Endothelial cell of umbilical vein (primary cell): ENCODE measurements at regions not wholly inside any gene's neighbourhood (a gene's known extent, or its start where the extent isn't known, plus 50 kb on each side); places are given as distances from the start of the nearest gene placed in this dataset.

ENCODE experiments used
- BruUV-seq: library from RNA; stranded (reverse); fragments of 400-500 nt; replicated peaks from 2 replicates; lab custom pipeline; 2021; lab: Mats Ljungman, UMichigan
- CTCF ChIA-PET: fragments of 300-600, 350-600 bp; sonication (Branson Sonifier 250); formaldehyde crosslinking; loops from one replicate; lab custom pipeline; 2021; ENCODE audit warnings: antibody characterized with exemption, inconsistent platforms; lab: Charles Lee
- POLR2A ChIA-PET: fragments of 300-600, 350-600 bp; sonication (Branson Sonifier 250); formaldehyde crosslinking; loops from one replicate; lab custom pipeline; 2021; ENCODE audit warnings: antibody characterized with exemption, inconsistent platforms; lab: Charles Lee
- DNase-seq: peaks from one replicate; pipeline ENCODE4 v3.0.0-alpha.2; 2011; ENCODE audit warnings: low read depth, low spot score
- FAIRE-seq: peaks from 2 replicates; lab custom pipeline; 2011; peaks lifted over from hg19 to GRCh38; lab: Jason Lieb, UNC
- H2AFZ ChIP-seq: 2 replicates; pipeline ENCODE4 v1.6.0; 2012; ENCODE audit warnings: low read depth, low read length, control low read depth, inconsistent platforms
- H3K27ac ChIP-seq: 2 replicates; pipeline ENCODE4 v1.5.1; 2011; ENCODE audit warnings: low read depth, mild to moderate bottlenecking, control low read depth, low read length, moderate library complexity; ENCODE audit not compliant: insufficient read depth
- H3K27me3 ChIP-seq, 2 experiments: 2 replicates each; pipeline versions ENCODE4 v1.6.0 to v1.6.1; 2011; ENCODE audit warnings: low read length in 2 of 2, mixed read lengths in 1 of 2; ENCODE audit not compliant: control insufficient read depth in 2 of 2, insufficient read depth in 2 of 2
- H3K36me3 ChIP-seq, 2 experiments: 2 replicates in 1 of 2; 3 replicates in 1 of 2; pipeline ENCODE4 v1.5.1; 2011; ENCODE audit warnings: low read length in 2 of 2, mild to moderate bottlenecking in 1 of 2, moderate library complexity in 1 of 2; ENCODE audit not compliant: control insufficient read depth in 2 of 2, insufficient read depth in 2 of 2; ENCODE audit errors: extremely low read depth in 1 of 2
- H3K4me1 ChIP-seq: 3 replicates; pipeline ENCODE4 v1.5.1; 2011; ENCODE audit warnings: mild to moderate bottlenecking, low read length; ENCODE audit not compliant: control insufficient read depth, insufficient read depth; ENCODE audit errors: extremely low read depth
- H3K4me2 ChIP-seq: 2 replicates; pipeline ENCODE4 v1.6.1; 2011; ENCODE audit warnings: low read length, control low read depth, mixed read lengths; ENCODE audit not compliant: insufficient read depth
- H3K4me3 ChIP-seq, 3 experiments: fragments of 200-600 bp in 1 of 3; sonication (generic), shearing (Covaris generic) in 1 of 3; replicated peaks in 1 of 3; 2 replicates each; pipeline ENCODE4 v1.5.1; 2011 to 2016; ENCODE audit warnings: control low read depth in 3 of 3, low read length in 3 of 3, mild to moderate bottlenecking in 2 of 3, inconsistent platforms in 1 of 3, low read depth in 1 of 3, moderate library complexity in 1 of 3; ENCODE audit not compliant: insufficient read depth in 1 of 3
- H3K79me2 ChIP-seq: 2 replicates; pipeline ENCODE4 v1.6.0; 2012; ENCODE audit warnings: low read length, inconsistent platforms; ENCODE audit not compliant: control insufficient read depth, insufficient read depth
- H3K9ac ChIP-seq: replicated peaks from 2 replicates; pipeline ENCODE3; 2011; ENCODE audit warnings: low read length, control low read depth; ENCODE audit not compliant: insufficient read depth; ENCODE audit errors: extremely low read depth
- H3K9me1 ChIP-seq: replicated peaks from 3 replicates; pipeline ENCODE4 v1.6.0; 2011; ENCODE audit warnings: mild to moderate bottlenecking, low read length; ENCODE audit not compliant: control insufficient read depth, insufficient read depth; ENCODE audit errors: extremely low read depth
- H3K9me3 ChIP-seq: replicated peaks from 2 replicates; pipeline ENCODE4 v1.5.1; 2012; ENCODE audit warnings: low read length, inconsistent platforms; ENCODE audit not compliant: control insufficient read depth, insufficient read depth
- H4K20me1 ChIP-seq: replicated peaks from 2 replicates; pipeline ENCODE3; 2011; ENCODE audit warnings: mild to moderate bottlenecking, low read length; ENCODE audit not compliant: control insufficient read depth, insufficient read depth; ENCODE audit errors: extremely low read depth
- EZH2 ChIP-seq: IDR thresholded peaks from 2 replicates; pipeline ENCODE4 v1.6.1; 2012; ENCODE audit warnings: borderline replicate concordance, low read depth, mild to moderate bottlenecking, moderate library complexity, low read length, inconsistent platforms; ENCODE audit not compliant: severe bottlenecking
- FOS ChIP-seq: IDR thresholded peaks from 2 replicates; pipeline ENCODE4 v1.6.1; 2011; ENCODE audit warnings: mild to moderate bottlenecking, low read length, moderate library complexity, borderline replicate concordance; ENCODE audit not compliant: insufficient read depth
- GATA2 ChIP-seq: IDR thresholded peaks from 2 replicates; pipeline ENCODE4 v1.7.0; 2011; ENCODE audit warnings: low read depth, mild to moderate bottlenecking, moderate library complexity, mixed read lengths, low read length; ENCODE audit not compliant: insufficient read length, insufficient read depth
- JUN ChIP-seq: IDR thresholded peaks from 2 replicates; pipeline ENCODE4 v1.6.1; 2011; ENCODE audit warnings: borderline replicate concordance, low read depth; ENCODE audit not compliant: insufficient read length, insufficient read depth
- MYC ChIP-seq: IDR thresholded peaks from one replicate; pipeline ENCODE4 v1.6.1; 2011; ENCODE audit warnings: mild to moderate bottlenecking, low read depth, low read length
- POLR2A ChIP-seq: IDR thresholded peaks from 2 replicates; pipeline ENCODE4 v1.6.1; 2012; ENCODE audit warnings: low read depth, mild to moderate bottlenecking, control low read depth, low read length
- POLR2AphosphoS5 ChIP-seq: IDR thresholded peaks from 2 replicates; pipeline ENCODE4 v1.6.1; 2012; ENCODE audit warnings: low read depth, mild to moderate bottlenecking, control low read depth, low read length, moderate library complexity; ENCODE audit not compliant: insufficient read depth
- dilution Hi-C: fragments of 300-500 bp; cut with MboI; formaldehyde crosslinking; loops from one replicate; pipeline ENCODE4 v1.15.0; 2019; ENCODE audit warnings: low sequenced_read_pairs; ENCODE audit not compliant: extremely low pct_ligation_motif_present
- intact Hi-C: fragments of 100-400 bp; cut with micrococcal nuclease; formaldehyde crosslinking; loops from one replicate; pipeline ENCODE4 v1.10.0; 2022
- TF ChIP-seq, protein P1 (sequence below), 2 donors: IDR thresholded peaks; 1 replicate in 1 of 2; 2 replicates in 1 of 2; pipeline ENCODE4 v1.5.1; 2011; ENCODE audit warnings: low read length in 2 of 2, mild to moderate bottlenecking in 2 of 2, moderate library complexity in 2 of 2, control low read depth in 1 of 2, inconsistent platforms in 1 of 2, low read depth in 1 of 2; ENCODE audit not compliant: insufficient read depth in 1 of 2; ENCODE audit errors: extremely low read depth in 1 of 2
- TF ChIP-seq, protein P2 (sequence below): IDR thresholded peaks from 2 replicates; pipeline ENCODE4 v1.6.1; 2011; ENCODE audit not compliant: insufficient read depth, insufficient read length

DNA sequence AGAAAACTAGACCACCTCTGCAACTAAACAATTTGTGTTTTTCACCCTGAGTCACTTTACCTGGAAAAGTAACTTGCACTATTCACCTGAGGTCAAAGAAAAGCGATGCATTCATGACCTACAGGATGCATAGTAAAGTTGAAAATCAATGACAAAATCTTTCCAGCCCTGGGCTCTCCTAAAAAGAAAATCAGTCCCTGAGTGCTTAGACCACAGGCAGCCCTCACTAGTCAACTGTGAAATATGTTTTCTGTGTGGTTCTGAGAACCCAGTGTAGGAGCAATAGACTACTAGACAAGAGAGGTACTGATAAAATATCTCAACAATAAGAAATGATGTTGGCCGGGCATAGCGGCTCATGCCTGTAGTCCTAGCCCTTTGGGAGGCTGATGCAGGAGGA is 133.1 kb downstream of the TXNL1 start:
- POLR2A ChIA-PET = no interaction called here
- no peaks in the 10 kb centered on the region for H4K20me1 ChIP-seq
- no peaks in the 10 kb centered on the region for H3K79me2 ChIP-seq
- H2AFZ ChIP-seq = no peak overlapping the region
- H3K36me3 ChIP-seq = no peaks in the 10 kb centered on the region
- no peak overlapping the region for H3K4me2 ChIP-seq
- dilution Hi-C loops (no loop called here), intact Hi-C loops (no loop called here)
- no peaks in the 10 kb centered on the region for H3K9me3 ChIP-seq
- no peak overlapping the region for H3K27ac ChIP-seq
- CTCF ChIA-PET = no interaction called here
- FAIRE-seq (no peak), DNase-seq (no peak)
- TF ChIP-seq JUN (no peak), FOS (no peak), POLR2AphosphoS5 (no peak), MYC (no peak), GATA2 (no peak), EZH2 (no peak), POLR2A (no peak)
- TF ChIP-seq, protein P1, sequence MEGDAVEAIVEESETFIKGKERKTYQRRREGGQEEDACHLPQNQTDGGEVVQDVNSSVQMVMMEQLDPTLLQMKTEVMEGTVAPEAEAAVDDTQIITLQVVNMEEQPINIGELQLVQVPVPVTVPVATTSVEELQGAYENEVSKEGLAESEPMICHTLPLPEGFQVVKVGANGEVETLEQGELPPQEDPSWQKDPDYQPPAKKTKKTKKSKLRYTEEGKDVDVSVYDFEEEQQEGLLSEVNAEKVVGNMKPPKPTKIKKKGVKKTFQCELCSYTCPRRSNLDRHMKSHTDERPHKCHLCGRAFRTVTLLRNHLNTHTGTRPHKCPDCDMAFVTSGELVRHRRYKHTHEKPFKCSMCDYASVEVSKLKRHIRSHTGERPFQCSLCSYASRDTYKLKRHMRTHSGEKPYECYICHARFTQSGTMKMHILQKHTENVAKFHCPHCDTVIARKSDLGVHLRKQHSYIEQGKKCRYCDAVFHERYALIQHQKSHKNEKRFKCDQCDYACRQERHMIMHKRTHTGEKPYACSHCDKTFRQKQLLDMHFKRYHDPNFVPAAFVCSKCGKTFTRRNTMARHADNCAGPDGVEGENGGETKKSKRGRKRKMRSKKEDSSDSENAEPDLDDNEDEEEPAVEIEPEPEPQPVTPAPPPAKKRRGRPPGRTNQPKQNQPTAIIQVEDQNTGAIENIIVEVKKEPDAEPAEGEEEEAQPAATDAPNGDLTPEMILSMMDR (IDR thresholded peaks at IDR 0.05; ENCODE audit: extremely low read depth in 1 of 2, insufficient read depth in 1 of 2, low read depth in 1 of 2, low read length in 2 of 2) = no peak
- TF ChIP-seq, protein P2, sequence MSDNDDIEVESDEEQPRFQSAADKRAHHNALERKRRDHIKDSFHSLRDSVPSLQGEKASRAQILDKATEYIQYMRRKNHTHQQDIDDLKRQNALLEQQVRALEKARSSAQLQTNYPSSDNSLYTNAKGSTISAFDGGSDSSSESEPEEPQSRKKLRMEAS = no peak
- H3K27me3 ChIP-seq = no peaks in the 10 kb centered on the region
- H3K4me3 ChIP-seq = no peak overlapping the region
- H3K9me1 ChIP-seq = no peaks in the 10 kb centered on the region
- BruUV-seq = no TSS peak
- H3K9ac ChIP-seq = no peak overlapping the region
- peaks cover 13% of the 10 kb centered on the region for H3K4me1 ChIP-seq
